GM21515 (cell line): ENCODE measurements at regions not wholly inside any gene's neighbourhood (a gene's known extent, or its start where the extent isn't known, plus 50 kb on each side); places are given as distances from the start of the nearest gene placed in this dataset.

ENCODE experiments used
- ATAC-seq: cut with Tn5 transposase; IDR thresholded peaks from one replicate; pipeline ENCODE4 v1.9.1; 2021; ENCODE audit not compliant: unreplicated experiment

GRCh38 chr20:63072231-63072791, 65.5 kb upstream of the BHLHE23 start:
- ATAC-seq = no peak

GRCh38 chr20:63071541-63072181, 64.9 kb upstream of the BHLHE23 start:
- ATAC-seq = no peak

DNA sequence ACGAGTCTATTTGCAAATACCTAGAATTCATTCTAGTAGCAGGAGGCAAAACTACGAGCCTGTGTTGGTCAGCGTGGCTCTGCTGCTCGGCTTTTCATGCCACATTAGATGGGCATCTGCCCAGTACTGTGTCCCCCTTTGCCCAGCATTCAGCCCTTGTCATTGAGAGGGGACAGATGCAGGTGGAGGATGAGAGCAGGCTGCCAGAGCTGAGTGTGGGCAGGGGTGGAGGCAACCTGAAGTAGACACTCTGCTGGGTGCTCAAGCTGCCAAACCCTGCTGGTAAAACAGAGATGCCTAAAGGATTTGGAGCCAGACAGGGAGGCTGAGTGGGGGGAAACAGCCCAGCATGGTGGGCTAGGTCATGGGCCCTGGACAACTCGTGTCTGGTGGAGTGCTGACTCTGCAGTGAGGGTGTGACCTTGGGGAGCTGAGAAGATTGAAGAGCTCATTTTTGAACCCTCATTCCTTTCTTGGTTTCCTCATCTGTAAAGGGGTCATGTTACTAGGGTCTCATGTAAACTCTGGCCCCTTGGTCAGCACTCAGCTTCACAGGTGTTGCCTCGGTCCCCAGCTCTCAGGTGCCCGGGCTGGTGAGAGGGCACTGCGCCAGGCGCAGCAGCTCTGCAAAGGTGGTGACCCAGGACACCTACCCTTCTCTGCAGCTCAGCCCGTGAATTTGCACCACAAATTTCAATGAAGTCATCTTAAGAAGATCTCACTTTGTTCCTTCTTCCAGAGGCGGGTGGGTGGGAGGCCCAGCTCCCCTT, 64.2 kb upstream of the BHLHE23 start:
- no peak for ATAC-seq

DNA sequence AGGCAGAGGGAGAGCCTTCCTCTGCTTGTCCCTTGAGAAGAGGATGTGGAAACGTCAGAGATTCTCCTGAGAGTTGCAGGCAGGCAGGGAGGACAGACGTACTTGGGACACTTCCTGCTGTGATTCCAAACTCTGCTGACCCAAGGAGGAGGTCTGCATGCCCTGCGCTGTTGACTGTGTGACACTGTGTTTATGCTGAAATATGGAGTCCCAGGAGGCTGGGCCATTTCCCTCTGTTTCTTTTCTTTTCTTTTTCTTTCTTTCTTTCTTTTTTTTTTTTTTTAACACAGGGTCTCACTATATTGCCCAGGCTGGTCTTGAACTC, 63.5 kb upstream of the BHLHE23 start:
- no peak for ATAC-seq

- ATAC-seq = no peak
Observed at GRCh38 chr20:63068711-63069367, 62.1 kb upstream of the BHLHE23 start.

- ATAC-seq = no peak
Observed at GRCh38 chr20:63067721-63068560, 61.2 kb upstream of the BHLHE23 start.

DNA sequence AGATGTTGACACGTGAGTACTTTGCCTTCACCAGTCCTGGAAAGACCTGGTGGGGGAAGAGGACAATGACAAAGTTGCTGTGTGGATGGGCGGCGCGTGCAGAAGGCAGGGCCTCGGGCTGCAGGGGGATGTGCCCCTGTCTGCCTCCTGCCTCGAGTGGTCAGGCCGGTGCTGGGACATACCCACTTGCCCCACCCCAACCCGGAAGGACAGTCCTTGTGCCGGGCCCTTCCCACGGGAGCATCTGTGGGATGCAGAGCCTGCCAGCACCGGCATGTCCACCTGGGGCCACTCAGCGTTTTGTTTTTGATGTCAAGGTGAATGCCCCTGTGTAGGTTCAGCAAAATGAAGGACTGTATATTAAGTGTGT, 60.5 kb upstream of the BHLHE23 start:
- ATAC-seq = no peak

DNA sequence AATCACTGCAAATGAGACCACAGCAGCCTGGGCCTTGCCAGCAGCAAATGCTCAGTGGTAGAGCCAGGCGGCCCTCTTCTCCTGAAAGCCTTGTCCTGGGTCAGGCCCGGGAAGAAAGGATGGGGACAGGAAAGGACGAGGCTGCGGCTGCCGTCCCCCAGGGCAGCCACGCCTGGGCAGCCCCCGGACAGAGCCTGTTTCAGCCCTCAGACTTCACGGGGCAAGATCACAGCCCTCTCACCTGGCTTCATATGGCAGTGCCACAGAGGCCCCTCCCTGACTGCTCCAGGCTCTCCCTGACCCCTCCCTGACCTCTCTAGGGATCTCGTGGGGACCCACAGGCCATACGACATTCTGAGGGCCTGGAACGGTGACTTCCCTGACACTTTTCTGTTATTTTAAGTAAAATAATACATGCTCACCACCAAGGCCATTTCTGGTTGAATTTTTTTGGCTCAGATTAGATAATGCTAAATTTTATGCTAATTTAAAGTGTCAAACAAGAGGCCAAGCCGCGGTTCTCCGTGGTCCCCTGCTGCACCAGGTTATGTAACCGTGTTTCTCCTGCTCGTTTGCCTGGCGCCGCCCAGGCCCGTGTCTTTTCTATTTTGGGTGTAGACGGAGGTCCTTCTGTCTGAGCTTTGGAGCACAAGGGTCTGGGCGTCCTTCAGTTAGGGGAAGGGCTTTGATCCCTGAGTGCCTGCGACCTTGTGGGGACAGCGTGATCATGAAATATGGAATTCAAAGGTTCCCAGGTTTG, 59.9 kb upstream of the BHLHE23 start:
- no peak for ATAC-seq

- ATAC-seq = no peak
Observed at GRCh38 chr20:63065911-63066310, 59.1 kb upstream of the BHLHE23 start.

DNA sequence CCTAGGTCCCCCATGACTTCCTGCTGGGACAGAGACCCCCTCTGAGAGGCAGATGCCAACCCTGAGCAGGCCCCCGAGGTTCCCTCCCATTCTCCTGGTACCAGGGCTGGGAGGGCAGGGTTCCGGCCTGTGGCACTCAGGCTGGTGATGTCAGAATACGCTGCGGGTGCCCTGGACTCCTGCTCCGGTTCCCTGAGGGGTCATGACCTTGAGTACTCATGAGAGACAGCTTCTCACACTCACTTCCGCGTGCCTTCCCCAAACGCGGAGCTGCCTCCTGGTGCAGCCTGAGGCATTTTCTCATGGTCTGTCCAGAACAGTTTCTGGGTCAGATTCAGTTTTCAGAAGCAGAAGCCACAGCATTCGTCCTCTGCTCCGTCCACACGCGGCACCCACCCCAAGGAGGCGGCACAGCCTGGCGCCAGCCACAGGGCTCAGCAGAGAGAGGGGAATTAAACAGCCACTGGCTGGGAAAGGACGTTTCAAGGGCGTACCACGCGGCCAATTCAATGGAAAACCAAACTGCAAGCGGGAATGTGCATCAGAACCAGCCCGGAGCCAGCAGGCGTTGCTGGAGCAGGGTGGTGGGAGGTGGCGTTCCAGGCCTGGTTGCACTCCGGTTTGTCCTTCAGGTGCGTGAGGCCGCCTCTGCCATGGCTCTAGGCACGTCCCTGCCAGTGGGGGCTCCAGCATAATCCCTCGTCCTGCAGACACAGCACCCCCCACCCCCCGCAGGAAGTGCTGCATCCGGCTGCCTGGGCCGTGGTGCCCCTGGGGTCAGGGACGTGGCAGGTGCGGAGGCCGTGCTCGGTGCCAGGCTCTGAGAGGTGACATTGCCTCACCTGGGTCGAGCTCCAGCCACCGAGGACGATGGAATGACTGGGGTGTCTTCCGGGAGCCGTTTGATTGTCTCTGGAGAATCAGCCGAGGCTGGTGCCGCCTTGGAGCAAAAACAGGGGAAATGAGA, 58.3 kb upstream of the BHLHE23 start:
- no peak for ATAC-seq

- no peak for ATAC-seq
Observed at GRCh38 chr20:63064310-63064709, 57.5 kb upstream of the BHLHE23 start.

DNA sequence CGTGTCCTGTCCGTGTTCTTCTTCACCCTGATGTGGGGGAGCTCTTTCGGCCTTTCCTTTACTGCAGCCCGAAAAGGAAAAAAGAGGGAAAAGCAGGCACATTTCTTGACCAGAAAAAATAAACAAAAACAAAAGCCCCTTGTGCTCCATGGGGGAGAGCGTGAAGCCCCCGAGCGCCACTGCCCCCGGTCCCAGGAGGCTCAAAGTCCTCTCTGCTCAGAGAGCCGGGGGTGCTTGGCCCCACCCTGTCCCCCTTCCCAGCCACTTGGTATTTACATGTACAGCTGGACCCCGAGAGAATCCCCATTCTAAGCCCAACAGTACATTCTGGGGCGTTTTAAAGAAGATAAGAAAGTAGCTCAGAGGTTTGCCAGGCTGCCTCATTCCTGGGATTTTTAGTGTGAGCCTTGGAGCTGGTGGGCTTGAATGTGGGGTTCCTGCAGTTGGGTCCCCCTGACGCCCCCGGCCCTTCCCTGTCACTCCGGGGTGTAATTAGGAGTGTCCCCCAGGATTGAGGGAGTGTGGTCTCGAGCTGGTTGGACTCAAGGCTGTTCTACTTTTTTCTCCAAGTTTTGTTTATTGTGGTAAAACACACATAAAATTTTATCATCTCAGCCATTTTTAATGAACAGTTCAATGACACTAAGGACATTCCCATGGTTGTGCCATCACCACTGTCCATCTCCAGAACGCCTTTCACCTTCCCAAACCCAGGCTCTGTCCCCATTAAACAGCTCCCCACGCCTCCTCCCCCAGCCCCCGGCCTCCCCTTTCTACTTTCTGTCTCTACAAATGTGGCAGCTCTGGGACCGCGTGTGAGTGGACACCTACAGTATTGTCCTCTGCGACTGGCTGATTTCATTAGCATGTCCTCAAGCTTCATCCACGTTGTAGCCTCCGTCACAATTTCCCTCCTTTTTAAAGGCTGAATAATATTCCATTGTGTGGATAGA, 55.7 kb upstream of the BHLHE23 start:
- no peak for ATAC-seq

DNA sequence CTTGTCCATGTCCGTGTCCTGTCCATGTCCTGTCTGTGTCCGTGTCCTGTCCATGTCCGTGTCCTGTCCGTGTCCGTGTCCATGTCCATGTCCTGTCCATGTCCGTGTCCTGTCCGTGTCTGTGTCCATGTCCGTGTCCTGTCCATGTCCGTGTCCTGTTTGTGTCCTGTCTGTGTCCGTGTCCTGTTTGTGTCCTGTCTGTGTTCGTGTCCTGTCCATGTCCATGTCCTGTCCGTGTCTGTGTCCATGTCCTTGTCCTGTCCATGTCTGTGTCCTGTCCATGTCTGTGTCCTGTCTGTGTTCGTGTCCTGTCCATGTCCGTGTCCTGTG, 55.0 kb upstream of the BHLHE23 start:
- no peak for ATAC-seq

GRCh38 chr20:63061051-63061770, 54.4 kb upstream of the BHLHE23 start:
- no peak for ATAC-seq

DNA sequence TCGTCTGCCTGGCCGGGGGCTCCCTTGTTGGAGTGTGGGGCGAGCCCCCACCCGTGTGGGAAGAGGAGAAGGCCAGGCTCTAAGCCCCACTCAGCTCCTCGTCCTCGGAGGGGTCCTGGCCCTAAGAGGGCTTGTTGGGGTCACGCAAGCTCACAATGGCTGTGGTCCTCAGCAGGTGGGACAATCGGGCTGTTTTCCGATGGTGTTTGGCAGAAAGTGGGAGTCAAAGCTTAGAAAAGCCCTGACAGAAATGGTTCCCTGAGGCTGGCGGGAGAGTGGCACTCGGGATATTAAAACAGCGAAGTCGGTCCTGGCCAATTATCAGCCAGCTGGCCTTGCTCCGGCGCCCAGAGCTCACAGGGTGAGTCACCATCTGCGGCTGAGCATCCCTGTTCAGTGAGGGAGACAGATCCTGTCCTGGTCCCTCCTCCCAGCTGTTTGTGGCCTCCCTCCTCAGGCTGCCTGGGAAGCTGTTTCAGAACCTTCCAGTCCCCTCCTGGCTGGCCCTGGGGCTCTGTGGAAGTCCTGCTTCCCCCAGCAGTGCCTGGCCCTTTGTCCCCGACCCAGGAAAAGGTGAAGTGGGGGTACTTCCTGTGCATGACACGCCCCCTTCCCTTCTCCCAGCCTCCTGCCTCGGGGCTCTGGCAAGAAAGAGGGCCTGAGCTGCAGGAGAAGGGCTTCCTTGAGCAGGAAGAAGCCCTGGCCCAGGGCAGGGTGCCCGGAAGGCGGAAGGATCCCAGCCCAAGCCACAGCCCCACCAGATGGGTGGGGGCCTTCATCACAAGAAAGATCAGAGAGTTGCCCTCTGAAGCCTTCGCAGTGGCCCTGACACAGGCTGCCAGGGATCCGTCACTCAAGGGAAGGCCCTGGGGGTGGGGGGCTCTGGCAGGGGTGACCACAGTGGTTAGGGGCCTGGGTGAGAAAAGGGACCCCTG, 53.6 kb upstream of the BHLHE23 start:
- ATAC-seq = no peak

- no peak for ATAC-seq
Observed at GRCh38 chr20:63059684-63060056, 52.9 kb upstream of the BHLHE23 start.
